ENCODE measurements at regions not wholly inside any gene's neighbourhood (a gene's known extent, or its start where the extent isn't known, plus 50 kb on each side); places are given as distances from the start of the nearest gene placed in this dataset.
"Not testable (repeated sequence)": the region's sequence is repeated elsewhere in the genome, so short reads cannot be mapped to it uniquely, and the experiment has no call there.

GRCh38 chr11:49365375-49365774, 157.0 kb upstream of the FOLH1 start:
- TF ChIP-seq, protein P1, sequence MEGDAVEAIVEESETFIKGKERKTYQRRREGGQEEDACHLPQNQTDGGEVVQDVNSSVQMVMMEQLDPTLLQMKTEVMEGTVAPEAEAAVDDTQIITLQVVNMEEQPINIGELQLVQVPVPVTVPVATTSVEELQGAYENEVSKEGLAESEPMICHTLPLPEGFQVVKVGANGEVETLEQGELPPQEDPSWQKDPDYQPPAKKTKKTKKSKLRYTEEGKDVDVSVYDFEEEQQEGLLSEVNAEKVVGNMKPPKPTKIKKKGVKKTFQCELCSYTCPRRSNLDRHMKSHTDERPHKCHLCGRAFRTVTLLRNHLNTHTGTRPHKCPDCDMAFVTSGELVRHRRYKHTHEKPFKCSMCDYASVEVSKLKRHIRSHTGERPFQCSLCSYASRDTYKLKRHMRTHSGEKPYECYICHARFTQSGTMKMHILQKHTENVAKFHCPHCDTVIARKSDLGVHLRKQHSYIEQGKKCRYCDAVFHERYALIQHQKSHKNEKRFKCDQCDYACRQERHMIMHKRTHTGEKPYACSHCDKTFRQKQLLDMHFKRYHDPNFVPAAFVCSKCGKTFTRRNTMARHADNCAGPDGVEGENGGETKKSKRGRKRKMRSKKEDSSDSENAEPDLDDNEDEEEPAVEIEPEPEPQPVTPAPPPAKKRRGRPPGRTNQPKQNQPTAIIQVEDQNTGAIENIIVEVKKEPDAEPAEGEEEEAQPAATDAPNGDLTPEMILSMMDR (IDR thresholded peaks at IDR 0.05 in 2 of 3, conservative IDR thresholded peaks at IDR 0.05 in 1 of 3; ENCODE audit: control insufficient read depth in 2 of 3, extremely low read depth in 1 of 3, insufficient read depth in 1 of 3, low read depth in 3 of 3, low read length in 3 of 3), result not testable (repeated sequence)
- not testable (repeated sequence) for TF ChIP-seq FOXM1 (IDR thresholded peaks at IDR 0.05; ENCODE audit: low read depth, low read length); POLR2A (IDR thresholded peaks at IDR 0.05; ENCODE audit: low read depth, low read length); ZBTB40 (IDR thresholded peaks at IDR 0.05; ENCODE audit: borderline replicate concordance); EZH2 (IDR thresholded peaks at IDR 0.05; ENCODE audit: borderline replicate concordance, control insufficient read depth, low read depth, low read length); SP1 (IDR thresholded peaks at IDR 0.05; ENCODE audit: low read depth, low read length)

All from GM12878 (cell line).